ENCODE measurements at regions not wholly inside any gene's neighbourhood (a gene's known extent, or its start where the extent isn't known, plus 50 kb on each side); places are given as distances from the start of the nearest gene placed in this dataset.
"Not testable (repeated sequence)": the region's sequence is repeated elsewhere in the genome, so short reads cannot be mapped to it uniquely, and the experiment has no call there.

- DNase-seq (ENCODE audit: low read depth in 2 of 3, low spot score in 2 of 3) = no peak
Observed at GRCh38 chr12:131192951-131193350, 239.2 kb downstream of the ADGRD1 start.

GRCh38 chr12:131194166-131194565 is 240.5 kb downstream of the ADGRD1 start:
- no peak for DNase-seq (ENCODE audit: low read depth in 2 of 3, low spot score in 2 of 3)

- no peak for DNase-seq (ENCODE audit: low read depth in 2 of 3, low spot score in 2 of 3)
Observed at GRCh38 chr12:131195796-131196195, 242.1 kb downstream of the ADGRD1 start.

- no peak for DNase-seq (ENCODE audit: low read depth in 2 of 3, low spot score in 2 of 3)
Observed at GRCh38 chr12:131196220-131196619, 242.5 kb downstream of the ADGRD1 start.

- DNase-seq (ENCODE audit: low read depth in 2 of 3, low spot score in 2 of 3) = no peak
Observed at GRCh38 chr12:131197490-131197889, 243.8 kb downstream of the ADGRD1 start.

DNA sequence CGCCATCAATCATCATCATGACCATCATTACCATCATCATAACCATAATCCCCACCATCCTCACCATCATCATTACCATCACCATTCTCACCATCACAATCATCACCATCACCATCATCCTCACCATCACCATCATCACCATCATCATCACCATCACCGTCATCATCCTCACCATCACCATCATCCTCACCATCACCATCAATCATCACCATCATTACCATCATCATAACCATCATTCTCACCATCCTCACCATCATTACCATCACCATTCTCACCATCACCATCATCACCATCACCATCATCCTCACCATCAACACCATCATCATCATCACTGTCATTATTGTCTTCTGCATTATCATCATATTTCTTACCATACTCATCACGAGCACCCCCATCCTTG is 245.5 kb downstream of the ADGRD1 start:
- DNase-seq (ENCODE audit: low read depth in 2 of 3, low spot score in 2 of 3) = no peak

- DNase-seq (ENCODE audit: low read depth in 2 of 3, low spot score in 2 of 3) = not testable (repeated sequence)
Observed at GRCh38 chr12:131201912-131202311, 248.2 kb downstream of the ADGRD1 start.

- no peak for DNase-seq (ENCODE audit: low read depth in 2 of 3, low spot score in 2 of 3)
Observed at GRCh38 chr12:131202592-131203378, 249.1 kb downstream of the ADGRD1 start.

GRCh38 chr12:131203666-131204415 is 250.1 kb downstream of the ADGRD1 start:
- DNase-seq (ENCODE audit: low read depth in 2 of 3, low spot score in 2 of 3) = no peak

GRCh38 chr12:131204416-131205274 is 250.9 kb downstream of the ADGRD1 start:
- DNase-seq (ENCODE audit: low read depth in 2 of 3, low spot score in 2 of 3) = no peak

GRCh38 chr12:131205275-131205933 is 251.7 kb downstream of the ADGRD1 start:
- DNase-seq (ENCODE audit: low read depth in 2 of 3, low spot score in 2 of 3) = not testable (repeated sequence)

DNA sequence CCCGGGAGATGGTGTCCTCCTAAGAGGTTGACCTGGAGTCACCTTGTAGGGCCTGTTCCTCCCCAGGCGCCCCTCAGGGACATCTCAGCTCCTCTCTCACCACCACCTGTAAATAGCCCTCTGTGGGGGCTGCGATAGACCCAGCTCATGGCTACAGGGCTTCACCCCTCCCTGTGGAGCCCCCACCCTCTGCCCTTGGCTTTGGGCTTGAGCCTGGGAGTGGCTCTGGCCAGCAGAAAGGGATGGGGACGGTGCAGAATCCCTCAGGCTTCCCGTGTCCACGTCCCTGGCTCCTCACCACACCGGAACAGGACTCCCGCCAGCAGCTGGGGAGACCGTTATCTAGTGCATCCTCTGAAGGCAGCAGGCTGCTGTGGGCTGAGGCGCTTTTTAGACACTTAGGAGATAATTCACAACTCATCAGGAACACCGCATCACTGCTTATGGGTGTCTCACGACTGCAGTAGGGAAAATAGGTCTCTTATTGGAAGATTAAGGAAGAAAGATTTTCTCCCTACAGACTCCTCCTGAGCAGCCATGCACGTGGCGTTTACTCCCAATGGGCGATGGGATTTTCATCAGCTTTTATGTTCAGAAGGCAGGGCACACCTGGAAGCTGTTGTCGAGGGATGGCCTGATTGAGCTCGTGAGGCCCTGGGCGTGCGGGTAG is 253.1 kb downstream of the ADGRD1 start:
- not testable (repeated sequence) for DNase-seq (ENCODE audit: low read depth in 2 of 3, low spot score in 2 of 3)

- not testable (repeated sequence) for DNase-seq (ENCODE audit: low read depth in 2 of 3, low spot score in 2 of 3)
Observed at GRCh38 chr12:131207300-131207660, 253.6 kb downstream of the ADGRD1 start.

DNA sequence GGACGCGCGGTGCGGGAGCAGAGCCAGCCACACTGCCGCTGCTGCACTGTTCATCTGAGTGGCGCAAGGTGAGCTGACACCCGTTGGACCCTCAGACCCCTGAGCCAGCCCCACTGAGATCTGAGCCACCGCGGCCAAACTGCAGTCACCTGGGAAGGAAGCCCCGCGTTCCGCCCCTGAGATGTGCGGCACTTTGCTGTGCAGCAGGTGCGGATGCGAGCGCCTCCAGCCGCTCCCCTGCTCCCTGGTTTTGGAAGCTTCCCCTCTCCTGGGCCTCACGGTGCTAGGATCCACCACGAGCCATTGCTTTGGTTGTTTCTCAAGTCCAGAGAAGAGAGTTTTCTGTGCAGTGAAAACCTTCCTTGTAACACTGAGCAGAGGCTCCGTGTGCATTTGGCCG is 254.1 kb downstream of the ADGRD1 start:
- DNase-seq (ENCODE audit: low read depth in 2 of 3, low spot score in 2 of 3) = not testable (repeated sequence)

DNA sequence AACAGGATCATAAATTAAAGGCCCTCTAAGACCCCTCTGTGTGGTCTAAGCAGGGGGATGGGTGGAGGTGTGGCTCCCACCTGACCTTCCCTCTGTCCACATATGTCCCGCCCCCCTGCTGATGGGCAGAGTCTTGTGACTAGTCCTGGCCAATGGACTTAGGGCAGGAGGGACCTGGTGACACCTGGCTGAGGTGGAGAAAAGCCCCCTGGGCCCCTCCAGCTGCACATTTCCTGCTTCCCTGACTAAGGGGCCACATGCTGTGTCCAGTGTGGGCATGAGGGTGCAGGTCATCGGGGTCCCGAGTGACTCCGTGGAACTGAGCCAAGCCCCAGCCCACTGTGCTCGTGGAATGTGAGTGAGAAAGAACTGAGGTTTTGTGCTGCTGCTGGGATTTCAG is 254.7 kb downstream of the ADGRD1 start:
- DNase-seq (ENCODE audit: low read depth in 2 of 3, low spot score in 2 of 3) = no peak

GRCh38 chr12:131209082-131210070 is 255.7 kb downstream of the ADGRD1 start:
- DNase-seq (ENCODE audit: low read depth in 2 of 3, low spot score in 2 of 3) = no peak

- DNase-seq (ENCODE audit: low read depth in 2 of 3, low spot score in 2 of 3) = no peak
Observed at GRCh38 chr12:131210506-131211339, 257.0 kb downstream of the ADGRD1 start.

GRCh38 chr12:131211340-131211938 is 257.7 kb downstream of the ADGRD1 start:
- DNase-seq (ENCODE audit: low read depth in 2 of 3, low spot score in 2 of 3) = no peak

Data from activated CD8-positive, alpha-beta memory T cell treated with anti-CD3 and anti-CD28 coated beads for 48 hours (primary cell).